Prostate gland (tissue), 2 donors: ENCODE measurements at regions not wholly inside any gene's neighbourhood (a gene's known extent, or its start where the extent isn't known, plus 50 kb on each side); places are given as distances from the start of the nearest gene placed in this dataset.

Experiments used
- POLR2AphosphoS5 ChIP-seq: sonication (generic); formaldehyde crosslinking; IDR thresholded peaks from one replicate; pipeline ENCODE4 v1.6.1; 2017; ENCODE audit warnings: antibody characterized with exemption
- TF ChIP-seq, protein P1 (sequence below), 4 experiments: fragments of 200-600 bp in 2 of 4; fragments of 450-650 bp in 2 of 4; sonication (generic) in 2 of 4; IDR thresholded peaks; 1 replicate in 3 of 4; 2 replicates in 1 of 4; pipeline ENCODE4 v1.5.1; 2016 to 2019; ENCODE audit warnings: antibody characterized with exemption in 4 of 4, mild to moderate bottlenecking in 2 of 4, moderate library complexity in 2 of 4

DNA sequence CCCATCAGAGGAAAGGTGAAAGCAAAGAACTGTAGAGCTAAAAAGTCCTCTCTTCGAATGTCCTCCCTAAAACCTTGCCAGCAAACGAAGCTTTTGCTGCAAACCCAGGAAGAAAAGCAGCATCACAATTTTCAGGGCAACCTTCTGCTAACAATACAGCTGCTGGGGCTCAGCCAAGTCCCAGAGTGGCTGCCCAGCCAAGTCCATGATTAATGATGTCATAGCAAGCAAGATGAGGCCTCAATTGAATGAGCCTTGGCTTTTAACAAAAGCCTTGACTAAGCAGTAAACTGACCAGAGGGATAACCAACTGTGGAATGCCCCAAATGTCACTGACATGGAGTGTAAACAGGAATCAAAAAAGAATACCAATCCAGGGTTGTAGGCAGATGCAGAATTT, 342.7 kb downstream of the PMP22 start:
- TF ChIP-seq, protein P1, sequence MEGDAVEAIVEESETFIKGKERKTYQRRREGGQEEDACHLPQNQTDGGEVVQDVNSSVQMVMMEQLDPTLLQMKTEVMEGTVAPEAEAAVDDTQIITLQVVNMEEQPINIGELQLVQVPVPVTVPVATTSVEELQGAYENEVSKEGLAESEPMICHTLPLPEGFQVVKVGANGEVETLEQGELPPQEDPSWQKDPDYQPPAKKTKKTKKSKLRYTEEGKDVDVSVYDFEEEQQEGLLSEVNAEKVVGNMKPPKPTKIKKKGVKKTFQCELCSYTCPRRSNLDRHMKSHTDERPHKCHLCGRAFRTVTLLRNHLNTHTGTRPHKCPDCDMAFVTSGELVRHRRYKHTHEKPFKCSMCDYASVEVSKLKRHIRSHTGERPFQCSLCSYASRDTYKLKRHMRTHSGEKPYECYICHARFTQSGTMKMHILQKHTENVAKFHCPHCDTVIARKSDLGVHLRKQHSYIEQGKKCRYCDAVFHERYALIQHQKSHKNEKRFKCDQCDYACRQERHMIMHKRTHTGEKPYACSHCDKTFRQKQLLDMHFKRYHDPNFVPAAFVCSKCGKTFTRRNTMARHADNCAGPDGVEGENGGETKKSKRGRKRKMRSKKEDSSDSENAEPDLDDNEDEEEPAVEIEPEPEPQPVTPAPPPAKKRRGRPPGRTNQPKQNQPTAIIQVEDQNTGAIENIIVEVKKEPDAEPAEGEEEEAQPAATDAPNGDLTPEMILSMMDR (IDR thresholded peaks at IDR 0.05), result no peak
- no peak for TF ChIP-seq POLR2AphosphoS5
